ENCODE measurements at regions not wholly inside any gene's neighbourhood (a gene's known extent, or its start where the extent isn't known, plus 50 kb on each side); places are given as distances from the start of the nearest gene placed in this dataset.
A peak's percentile ranks its signal among the peaks of the same experiment; 100 is the strongest.

GRCh38 chr7:46390042-46390441 lies 469.0 kb upstream of the IGFBP3 start:
- no peak overlapping the region for H2AFZ ChIP-seq (ENCODE audit: low read depth, low read length)
- no peaks in the 10 kb centered on the region for H3K9me3 ChIP-seq (ENCODE audit: insufficient read depth, low read depth, low read length)
- Mint-ChIP-seq H3K27ac (ENCODE audit: unreplicated experiment) (no peak overlapping the region), H3K4me1 (ENCODE audit: low read depth, unreplicated experiment) (peaks cover 17% of the 10 kb centered on the region), H3K9me3 (ENCODE audit: unreplicated experiment) (peaks cover 3% of the 10 kb centered on the region), H3K36me3 (ENCODE audit: low read depth, unreplicated experiment) (no peaks in the 10 kb centered on the region), H3K4me3 (ENCODE audit: unreplicated experiment) (no peak overlapping the region), H3K27me3 (ENCODE audit: low read depth, unreplicated experiment) (peaks cover 8% of the 10 kb centered on the region)
- no peaks in the 10 kb centered on the region for H3K79me2 ChIP-seq (ENCODE audit: insufficient read depth, low read length)
- H3K4me3 ChIP-seq (ENCODE audit: insufficient read depth, low read depth, low read length), result no peak overlapping the region
- DNase-seq (ENCODE audit: low read depth) (no peak), FAIRE-seq (no peak)
- no peaks in the 10 kb centered on the region for H3K36me3 ChIP-seq (ENCODE audit: insufficient read depth, low read length)
- no peaks in the 10 kb centered on the region for H4K20me1 ChIP-seq (ENCODE audit: insufficient read depth, low read length)
- H3K4me1 ChIP-seq (ENCODE audit: insufficient read depth, low read length), result peaks cover 9% of the 10 kb centered on the region
- H3K4me2 ChIP-seq (ENCODE audit: low read length), result no peak overlapping the region
- TF ChIP-seq EZH2 (IDR thresholded peaks at IDR 0.05; ENCODE audit: insufficient read depth, low read length) (no peak), CTCF (IDR thresholded peaks at IDR 0.05; ENCODE audit: insufficient read depth, low read depth, low read length) (peak; percentile 15)
- no peak overlapping the region for H3K27ac ChIP-seq (ENCODE audit: low read depth, low read length)
- no peak overlapping the region for H3K9ac ChIP-seq (ENCODE audit: low read length)
- H3K27me3 ChIP-seq (ENCODE audit: insufficient read depth, low read length), result no peaks in the 10 kb centered on the region

- H3K4me3 ChIP-seq (ENCODE audit: insufficient read depth, low read depth, low read length), result no peak overlapping the region
- no peak overlapping the region for H3K4me2 ChIP-seq (ENCODE audit: low read length)
- Mint-ChIP-seq H3K27me3 (ENCODE audit: low read depth, unreplicated experiment) (peaks cover 8% of the 10 kb centered on the region), H3K36me3 (ENCODE audit: low read depth, unreplicated experiment) (no peaks in the 10 kb centered on the region), H3K4me3 (ENCODE audit: unreplicated experiment) (no peak overlapping the region), H3K9me3 (ENCODE audit: unreplicated experiment) (peaks cover 3% of the 10 kb centered on the region), H3K27ac (ENCODE audit: unreplicated experiment) (no peak overlapping the region), H3K4me1 (ENCODE audit: low read depth, unreplicated experiment) (peaks cover 19% of the 10 kb centered on the region)
- H2AFZ ChIP-seq (ENCODE audit: low read depth, low read length), result no peak overlapping the region
- no peaks in the 10 kb centered on the region for H3K27me3 ChIP-seq (ENCODE audit: insufficient read depth, low read length)
- H3K9me3 ChIP-seq (ENCODE audit: insufficient read depth, low read depth, low read length), result no peaks in the 10 kb centered on the region
- FAIRE-seq (no peak), DNase-seq (ENCODE audit: low read depth) (no peak)
- peaks cover 9% of the 10 kb centered on the region for H3K4me1 ChIP-seq (ENCODE audit: insufficient read depth, low read length)
- H3K9ac ChIP-seq (ENCODE audit: low read length), result no peak overlapping the region
- no peaks in the 10 kb centered on the region for H4K20me1 ChIP-seq (ENCODE audit: insufficient read depth, low read length)
- H3K36me3 ChIP-seq (ENCODE audit: insufficient read depth, low read length), result no peaks in the 10 kb centered on the region
- TF ChIP-seq EZH2 (IDR thresholded peaks at IDR 0.05; ENCODE audit: insufficient read depth, low read length) (no peak), CTCF (IDR thresholded peaks at IDR 0.05; ENCODE audit: insufficient read depth, low read depth, low read length) (no peak)
- no peak overlapping the region for H3K27ac ChIP-seq (ENCODE audit: low read depth, low read length)
- H3K79me2 ChIP-seq (ENCODE audit: insufficient read depth, low read length), result no peaks in the 10 kb centered on the region
Measured at GRCh38 chr7:46389146-46389545, 468.1 kb upstream of the IGFBP3 start.

GRCh38 chr7:46387646-46388045 lies 466.6 kb upstream of the IGFBP3 start:
- Histone ChIP-seq H3K9me3 (ENCODE audit: insufficient read depth, low read depth, low read length) (no peaks in the 10 kb centered on the region), H3K4me1 (ENCODE audit: insufficient read depth, low read length) (peaks cover 16% of the 10 kb centered on the region), H2AFZ (ENCODE audit: low read depth, low read length) (no peak overlapping the region), H3K79me2 (ENCODE audit: insufficient read depth, low read length) (no peaks in the 10 kb centered on the region), H3K9ac (ENCODE audit: low read length) (no peak overlapping the region), H3K27ac (ENCODE audit: low read depth, low read length) (no peak overlapping the region), H3K4me2 (ENCODE audit: low read length) (no peak overlapping the region), H3K27me3 (ENCODE audit: insufficient read depth, low read length) (no peaks in the 10 kb centered on the region), H3K4me3 (ENCODE audit: insufficient read depth, low read depth, low read length) (no peak overlapping the region), H4K20me1 (ENCODE audit: insufficient read depth, low read length) (no peaks in the 10 kb centered on the region), H3K36me3 (ENCODE audit: insufficient read depth, low read length) (no peaks in the 10 kb centered on the region)
- H3K27ac Mint-ChIP-seq (ENCODE audit: unreplicated experiment), result no peak overlapping the region
- peaks cover 4% of the 10 kb centered on the region for H3K27me3 Mint-ChIP-seq (ENCODE audit: low read depth, unreplicated experiment)
- no peak for TF ChIP-seq CTCF (IDR thresholded peaks at IDR 0.05; ENCODE audit: insufficient read depth, low read depth, low read length)
- TF ChIP-seq EZH2 (IDR thresholded peaks at IDR 0.05; ENCODE audit: insufficient read depth, low read length), result no peak
- no peak for FAIRE-seq
- DNase-seq (ENCODE audit: low read depth), result peak; percentile 65
- peaks cover 27% of the 10 kb centered on the region for H3K4me1 Mint-ChIP-seq (ENCODE audit: low read depth, unreplicated experiment)
- H3K9me3 Mint-ChIP-seq (ENCODE audit: unreplicated experiment), result peaks cover 3% of the 10 kb centered on the region
- no peaks in the 10 kb centered on the region for H3K36me3 Mint-ChIP-seq (ENCODE audit: low read depth, unreplicated experiment)
- H3K4me3 Mint-ChIP-seq (ENCODE audit: unreplicated experiment), result no peak overlapping the region
